Astrocyte (in vitro differentiated cells and primary cell): ENCODE measurements at regions not wholly inside any gene's neighbourhood (a gene's known extent, or its start where the extent isn't known, plus 50 kb on each side); places are given as distances from the start of the nearest gene placed in this dataset.

Experiments
- CTCF ChIP-seq: IDR thresholded peaks from 2 replicates; pipeline ENCODE4 v1.5.1; 2011; ENCODE audit warnings: low read depth, mild to moderate bottlenecking, inconsistent platforms, low read length, moderate library complexity; ENCODE audit not compliant: insufficient read depth
- EZH2 ChIP-seq: IDR thresholded peaks from 2 replicates; pipeline ENCODE4 v1.6.1; 2012; ENCODE audit warnings: mild to moderate bottlenecking, low read length, inconsistent platforms; ENCODE audit not compliant: insufficient read depth

GRCh38 chr3:128559486-128560225, 66.7 kb upstream of the GATA2 start:
- TF ChIP-seq CTCF (no peak), EZH2 (no peak)
